ENCODE measurements at regions not wholly inside any gene's neighbourhood (a gene's known extent, or its start where the extent isn't known, plus 50 kb on each side); places are given as distances from the start of the nearest gene placed in this dataset.

- no peak overlapping the region for H3K4me3 Mint-ChIP-seq
- no peak for DNase-seq
- intact Hi-C loops (cut with DNase I, micrococcal nuclease): no loop called here
- no peaks in the 10 kb centered on the region for H3K4me1 Mint-ChIP-seq
- H3K36me3 Mint-ChIP-seq (ENCODE audit: low read depth): no peaks in the 10 kb centered on the region
- no peaks in the 10 kb centered on the region for H3K27me3 Mint-ChIP-seq
- ChIA-PET CTCF (no interaction called here), POLR2A (interaction anchor here (0.7 kb wide), 1 partner anchor 72 kb away, joined by 3 read pairs; no protein-coding TSS in a partner anchor)
- H3K27ac Mint-ChIP-seq: no peak overlapping the region
- ATAC-seq: no peak
- peaks cover 2% of the 10 kb centered on the region for H3K9me3 Mint-ChIP-seq (ENCODE audit: low read depth)
These were observed 545.9 kb upstream of the SEL1L start for GRCh38 chr14:82079553-82079952.

GRCh38 chr14:82080370-82080769 lies 546.7 kb upstream of the SEL1L start:
- DNase-seq (no peak), ATAC-seq (no peak)
- ChIA-PET POLR2A (interaction anchor here (0.7 kb wide), 1 partner anchor 71 kb away, joined by 3 read pairs; no protein-coding TSS in a partner anchor), CTCF (no interaction called here)
- no peak overlapping the region for H3K27ac Mint-ChIP-seq
- H3K27me3 Mint-ChIP-seq: no peaks in the 10 kb centered on the region
- no peaks in the 10 kb centered on the region for H3K36me3 Mint-ChIP-seq (ENCODE audit: low read depth)
- no peak overlapping the region for H3K4me3 Mint-ChIP-seq
- peaks cover 2% of the 10 kb centered on the region for H3K9me3 Mint-ChIP-seq (ENCODE audit: low read depth)
- H3K4me1 Mint-ChIP-seq: no peaks in the 10 kb centered on the region
- intact Hi-C loops (cut with DNase I, micrococcal nuclease): no loop called here

DNA sequence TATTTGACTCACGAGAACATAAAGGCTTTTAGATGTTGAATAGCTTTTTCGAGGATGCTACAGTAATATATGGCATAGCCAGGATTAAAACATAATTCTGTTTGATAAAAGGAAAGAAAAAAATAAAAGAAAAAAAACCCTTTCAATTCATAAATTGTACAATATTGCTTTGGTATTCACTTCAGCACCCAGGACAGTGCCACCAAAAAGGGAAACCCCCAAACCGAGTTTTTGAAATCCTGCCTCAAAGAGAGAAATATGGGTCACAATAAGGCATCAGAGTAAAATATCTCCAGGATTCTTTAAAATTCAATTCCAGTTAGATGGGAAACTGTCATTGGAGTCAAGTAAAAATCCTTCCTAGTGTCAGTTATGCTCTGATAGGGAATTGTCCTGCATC lies 551.2 kb upstream of the SEL1L start:
- no peak for DNase-seq
- intact Hi-C loops (cut with DNase I, micrococcal nuclease): no loop called here
- no peak overlapping the region for H3K27ac Mint-ChIP-seq
- H3K9me3 Mint-ChIP-seq (ENCODE audit: low read depth): no peaks in the 10 kb centered on the region
- POLR2A ChIA-PET: no interaction called here
- ATAC-seq: no peak
- CTCF ChIA-PET: no interaction called here
- no peak overlapping the region for H3K4me3 Mint-ChIP-seq
- no peaks in the 10 kb centered on the region for H3K36me3 Mint-ChIP-seq (ENCODE audit: low read depth)
- H3K27me3 Mint-ChIP-seq: no peaks in the 10 kb centered on the region
- no peaks in the 10 kb centered on the region for H3K4me1 Mint-ChIP-seq

- H3K27ac Mint-ChIP-seq: no peak overlapping the region
- CTCF ChIA-PET: no interaction called here
- H3K27me3 Mint-ChIP-seq: no peaks in the 10 kb centered on the region
- ATAC-seq (no peak), DNase-seq (no peak)
- H3K4me1 Mint-ChIP-seq: no peaks in the 10 kb centered on the region
- intact Hi-C loops (cut with DNase I, micrococcal nuclease): no loop called here
- H3K9me3 Mint-ChIP-seq (ENCODE audit: low read depth): no peaks in the 10 kb centered on the region
- POLR2A ChIA-PET: no interaction called here
- no peak overlapping the region for H3K4me3 Mint-ChIP-seq
- no peaks in the 10 kb centered on the region for H3K36me3 Mint-ChIP-seq (ENCODE audit: low read depth)
These were observed 557.4 kb upstream of the SEL1L start for GRCh38 chr14:82091097-82091496.

- H3K36me3 Mint-ChIP-seq (ENCODE audit: low read depth): no peaks in the 10 kb centered on the region
- ChIA-PET CTCF (no interaction called here), POLR2A (no interaction called here)
- DNase-seq (no peak), ATAC-seq (no peak)
- H3K27me3 Mint-ChIP-seq: no peaks in the 10 kb centered on the region
- H3K9me3 Mint-ChIP-seq (ENCODE audit: low read depth): no peaks in the 10 kb centered on the region
- H3K27ac Mint-ChIP-seq: no peak overlapping the region
- no peaks in the 10 kb centered on the region for H3K4me1 Mint-ChIP-seq
- intact Hi-C loops (cut with DNase I, micrococcal nuclease): no loop called here
- no peak overlapping the region for H3K4me3 Mint-ChIP-seq
These were observed 561.2 kb upstream of the SEL1L start for GRCh38 chr14:82094829-82095345.

GRCh38 chr14:82104013-82104412 lies 570.4 kb upstream of the SEL1L start:
- Mint-ChIP-seq H3K4me3 (no peak overlapping the region), H3K9me3 (ENCODE audit: low read depth) (peaks cover 6% of the 10 kb centered on the region), H3K4me1 (no peaks in the 10 kb centered on the region), H3K27me3 (no peaks in the 10 kb centered on the region), H3K27ac (no peak overlapping the region), H3K36me3 (ENCODE audit: low read depth) (no peaks in the 10 kb centered on the region)
- ATAC-seq (no peak), DNase-seq (no peak)
- ChIA-PET CTCF (no interaction called here), POLR2A (no interaction called here)
- intact Hi-C loops (cut with DNase I, micrococcal nuclease): no loop called here

- Mint-ChIP-seq H3K36me3 (ENCODE audit: low read depth) (no peaks in the 10 kb centered on the region), H3K4me3 (no peak overlapping the region), H3K4me1 (no peaks in the 10 kb centered on the region), H3K9me3 (ENCODE audit: low read depth) (peaks cover 3% of the 10 kb centered on the region), H3K27ac (no peak overlapping the region), H3K27me3 (no peaks in the 10 kb centered on the region)
- CTCF ChIA-PET: no interaction called here
- POLR2A ChIA-PET: no interaction called here
- ATAC-seq: no peak
- DNase-seq: no peak
- intact Hi-C loops (cut with DNase I, micrococcal nuclease): no loop called here
These were observed 578.7 kb upstream of the SEL1L start for GRCh38 chr14:82112210-82112839.

DNA sequence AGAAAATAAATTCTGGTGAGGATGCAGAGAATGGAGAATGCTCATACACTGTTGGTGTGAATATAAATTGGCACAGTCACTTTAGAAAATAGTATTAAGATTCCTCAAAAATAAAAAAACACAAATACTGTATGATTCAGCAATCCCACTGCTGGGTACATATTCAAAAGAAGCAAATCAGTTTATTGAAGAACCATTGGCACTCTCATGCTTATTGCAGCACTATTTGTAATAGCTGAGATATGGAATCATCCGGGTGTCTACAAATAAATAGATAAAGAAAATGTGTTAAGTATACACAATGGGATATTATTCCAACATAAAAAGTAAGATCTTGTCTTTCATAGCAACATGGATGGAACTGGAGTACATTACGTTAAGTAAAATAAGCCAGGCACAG lies 579.4 kb upstream of the SEL1L start:
- ATAC-seq (no peak), DNase-seq (no peak)
- Mint-ChIP-seq H3K4me3 (no peak overlapping the region), H3K36me3 (ENCODE audit: low read depth) (no peaks in the 10 kb centered on the region), H3K27me3 (no peaks in the 10 kb centered on the region), H3K9me3 (ENCODE audit: low read depth) (peaks cover 5% of the 10 kb centered on the region), H3K4me1 (no peaks in the 10 kb centered on the region), H3K27ac (no peak overlapping the region)
- intact Hi-C loops (cut with DNase I, micrococcal nuclease): no loop called here
- POLR2A ChIA-PET: no interaction called here
- CTCF ChIA-PET: no interaction called here

- Mint-ChIP-seq H3K4me1 (no peaks in the 10 kb centered on the region), H3K27me3 (no peaks in the 10 kb centered on the region), H3K36me3 (ENCODE audit: low read depth) (no peaks in the 10 kb centered on the region), H3K4me3 (no peak overlapping the region), H3K27ac (no peak overlapping the region), H3K9me3 (ENCODE audit: low read depth) (peaks cover 5% of the 10 kb centered on the region)
- intact Hi-C loops (cut with DNase I, micrococcal nuclease): no loop called here
- ChIA-PET CTCF (no interaction called here), POLR2A (no interaction called here)
- no peak for DNase-seq
- no peak for ATAC-seq
These were observed 580.1 kb upstream of the SEL1L start for GRCh38 chr14:82113710-82114109.

- Mint-ChIP-seq H3K9me3 (ENCODE audit: low read depth) (peaks cover 5% of the 10 kb centered on the region), H3K4me1 (no peaks in the 10 kb centered on the region), H3K27ac (no peak overlapping the region), H3K4me3 (no peak overlapping the region), H3K36me3 (ENCODE audit: low read depth) (no peaks in the 10 kb centered on the region), H3K27me3 (no peaks in the 10 kb centered on the region)
- POLR2A ChIA-PET: no interaction called here
- no peak for DNase-seq
- CTCF ChIA-PET: no interaction called here
- intact Hi-C loops (cut with DNase I, micrococcal nuclease): no loop called here
- no peak for ATAC-seq
These were observed 583.1 kb upstream of the SEL1L start for GRCh38 chr14:82116721-82117120.

DNA sequence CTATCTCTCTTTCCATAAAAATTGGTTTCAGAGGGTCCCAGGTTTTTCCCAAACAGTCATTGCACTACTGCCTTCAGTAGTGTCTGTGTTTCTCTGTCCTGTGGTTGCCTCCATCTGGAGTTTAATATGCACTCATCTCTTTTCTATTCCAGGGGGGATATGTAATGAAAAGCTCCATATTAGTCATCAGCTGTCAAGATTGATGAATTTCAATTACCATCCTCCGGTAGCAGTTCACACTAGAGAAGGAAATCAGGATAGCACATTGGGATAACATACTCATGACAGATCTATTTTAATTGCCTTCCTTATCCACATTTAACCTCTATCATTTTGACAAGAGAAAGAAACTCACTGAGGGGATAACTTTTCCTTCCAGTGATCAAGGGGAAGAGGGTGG lies 589.0 kb upstream of the SEL1L start:
- no peaks in the 10 kb centered on the region for H3K36me3 Mint-ChIP-seq (ENCODE audit: low read depth)
- H3K27me3 Mint-ChIP-seq: no peaks in the 10 kb centered on the region
- ATAC-seq (no peak), DNase-seq (no peak)
- CTCF ChIA-PET: no interaction called here
- POLR2A ChIA-PET: no interaction called here
- H3K27ac Mint-ChIP-seq: no peak overlapping the region
- intact Hi-C loops (cut with DNase I, micrococcal nuclease): no loop called here
- peaks cover 2% of the 10 kb centered on the region for H3K9me3 Mint-ChIP-seq (ENCODE audit: low read depth)
- H3K4me3 Mint-ChIP-seq: no peak overlapping the region
- no peaks in the 10 kb centered on the region for H3K4me1 Mint-ChIP-seq

DNA sequence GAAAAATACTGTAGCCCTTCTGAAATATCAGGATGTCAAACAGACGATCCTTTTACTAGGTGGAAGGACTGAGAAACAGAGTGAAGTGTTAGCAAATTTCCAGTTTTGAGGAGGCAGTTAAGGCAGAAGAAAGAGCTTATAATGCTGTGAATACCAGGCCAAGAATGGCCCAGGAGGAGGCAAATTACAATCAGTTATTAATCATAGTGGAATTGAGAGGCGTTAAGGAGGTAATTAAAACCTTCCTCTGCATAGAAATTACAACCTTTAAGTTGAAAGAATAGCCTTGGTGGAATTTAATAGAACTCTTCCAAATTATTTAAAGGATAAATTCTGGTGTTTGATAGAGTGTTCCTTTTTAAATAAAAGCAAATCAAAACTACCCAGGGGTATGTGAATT lies 590.9 kb upstream of the SEL1L start:
- intact Hi-C loops (cut with DNase I, micrococcal nuclease): no loop called here

DNA sequence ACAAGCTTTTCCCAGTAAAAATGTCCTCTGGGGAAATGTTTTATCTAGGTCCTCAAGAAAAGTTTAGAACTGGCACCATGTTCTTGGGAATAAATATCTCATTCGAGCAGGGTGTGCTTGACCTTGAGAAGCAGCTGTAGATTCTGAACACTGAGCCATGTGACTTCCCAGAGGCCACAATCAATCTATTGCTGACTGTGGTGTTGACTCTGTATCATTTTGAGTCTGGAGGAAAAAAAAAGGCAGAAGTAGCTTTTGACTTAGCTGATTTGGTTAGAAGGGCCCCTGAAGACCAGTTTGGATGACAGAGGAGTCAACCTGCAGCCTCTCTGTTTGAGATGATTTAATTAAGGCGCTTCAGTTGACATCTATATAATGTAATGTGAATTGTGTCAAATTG lies 592.4 kb upstream of the SEL1L start:
- no peak for ATAC-seq
- no peak for DNase-seq
- Mint-ChIP-seq H3K27me3 (no peaks in the 10 kb centered on the region), H3K9me3 (ENCODE audit: low read depth) (peaks cover 3% of the 10 kb centered on the region), H3K4me3 (no peak overlapping the region), H3K4me1 (no peaks in the 10 kb centered on the region), H3K36me3 (ENCODE audit: low read depth) (no peaks in the 10 kb centered on the region), H3K27ac (no peak overlapping the region)
- CTCF ChIA-PET: no interaction called here
- intact Hi-C loops (cut with DNase I, micrococcal nuclease): no loop called here
- POLR2A ChIA-PET: no interaction called here

More for the DNA sequence above, 590.9 kb upstream of the SEL1L start:
- no peaks in the 10 kb centered on the region for H3K27me3 Mint-ChIP-seq
- H3K9me3 Mint-ChIP-seq (ENCODE audit: low read depth): no peaks in the 10 kb centered on the region
- ChIA-PET POLR2A (no interaction called here), CTCF (no interaction called here)
- no peaks in the 10 kb centered on the region for H3K4me1 Mint-ChIP-seq
- ATAC-seq (no peak), DNase-seq (no peak)
- H3K27ac Mint-ChIP-seq: no peak overlapping the region
- no peak overlapping the region for H3K4me3 Mint-ChIP-seq
- H3K36me3 Mint-ChIP-seq (ENCODE audit: low read depth): no peaks in the 10 kb centered on the region
